ENCODE measurements at regions not wholly inside any gene's neighbourhood (a gene's known extent, or its start where the extent isn't known, plus 50 kb on each side); places are given as distances from the start of the nearest gene placed in this dataset.
"Not testable (repeated sequence)": the region's sequence is repeated elsewhere in the genome, so short reads cannot be mapped to it uniquely, and the experiment has no call there.

- DNase-seq = no peak
These were observed 953.0 kb downstream of the GRID1 start for GRCh38 chr10:85413570-85413969.

DNA sequence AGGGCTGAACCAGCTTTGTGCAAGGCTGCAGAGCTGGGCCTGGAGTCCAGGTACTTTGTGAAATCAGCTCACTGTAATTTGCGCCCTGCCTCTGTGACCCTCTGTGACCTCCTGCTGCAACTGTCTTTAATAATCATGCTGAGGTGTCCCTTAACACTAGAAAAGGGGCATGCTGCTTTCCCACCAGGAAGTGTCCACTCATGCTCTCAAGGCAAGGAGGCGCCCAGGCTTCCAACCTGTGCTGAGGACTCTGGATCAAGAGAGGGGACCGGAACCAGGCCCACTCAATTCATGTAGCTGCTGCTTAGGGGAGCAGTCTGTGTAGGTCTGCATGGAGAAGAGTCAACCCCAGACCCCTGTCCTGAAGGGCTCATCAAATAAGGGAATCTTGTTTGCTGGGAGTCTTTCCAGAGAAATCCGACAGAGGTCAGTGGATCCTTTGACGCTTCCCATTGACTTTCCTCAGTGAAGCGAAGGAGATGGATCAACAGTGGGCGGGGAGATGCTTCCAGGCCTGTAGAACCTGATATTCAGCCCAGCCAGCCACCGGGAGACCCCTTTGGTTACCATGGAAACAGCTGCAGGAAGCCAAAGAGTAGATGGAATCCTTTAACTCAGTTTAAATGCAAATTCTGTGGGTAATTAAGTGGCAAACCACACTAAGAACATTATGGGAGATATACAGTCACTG is 945.9 kb downstream of the GRID1 start:
- no peak for DNase-seq

DNA sequence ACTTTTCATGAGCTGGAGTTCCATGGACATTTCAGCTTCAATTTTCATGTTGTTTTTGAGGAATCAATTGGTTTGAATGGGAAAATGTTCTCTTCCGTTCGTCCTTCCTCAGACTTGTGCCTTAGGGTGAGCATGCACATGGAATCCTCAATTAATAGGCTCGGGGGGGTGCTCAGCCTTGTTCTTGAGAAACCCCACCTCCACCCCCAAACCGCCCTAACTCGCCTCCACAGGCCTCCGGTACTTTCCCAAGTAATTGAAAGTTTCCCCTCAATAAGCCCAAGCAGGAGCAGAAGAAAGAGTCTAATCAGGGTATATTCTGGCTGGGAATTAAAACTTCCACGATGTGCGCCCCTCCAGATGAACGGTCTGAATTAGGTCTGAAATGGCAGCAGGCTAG is 945.2 kb downstream of the GRID1 start:
- DNase-seq = no peak

GRCh38 chr10:85429126-85429525 is 937.5 kb downstream of the GRID1 start:
- DNase-seq = no peak

DNA sequence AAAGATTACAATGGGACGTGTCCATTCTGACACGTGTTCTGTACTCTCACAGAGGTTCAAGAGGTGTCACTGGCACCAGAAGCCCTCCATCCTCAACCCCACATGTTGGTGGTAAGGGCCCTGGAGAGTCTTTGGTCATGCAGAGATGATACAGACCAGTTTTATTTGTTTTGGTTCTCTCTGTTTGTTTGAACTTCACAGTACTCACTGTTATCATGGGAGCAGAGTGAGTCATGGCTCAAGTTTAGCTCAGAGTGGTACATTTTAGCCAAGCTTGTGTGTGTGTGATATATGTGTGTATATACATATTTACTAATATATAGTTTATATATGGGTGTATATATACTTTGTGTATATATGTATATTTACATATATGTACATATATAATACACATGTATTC is 935.6 kb downstream of the GRID1 start:
- DNase-seq = no peak

GRCh38 chr10:85433248-85433647 is 933.3 kb downstream of the GRID1 start:
- no peak for DNase-seq

- DNase-seq = no peak
These were observed 921.7 kb downstream of the GRID1 start for GRCh38 chr10:85444868-85445267.

- DNase-seq = no peak
These were observed 920.9 kb downstream of the GRID1 start for GRCh38 chr10:85445702-85446101.

GRCh38 chr10:85446827-85447226 is 919.8 kb downstream of the GRID1 start:
- no peak for DNase-seq

DNA sequence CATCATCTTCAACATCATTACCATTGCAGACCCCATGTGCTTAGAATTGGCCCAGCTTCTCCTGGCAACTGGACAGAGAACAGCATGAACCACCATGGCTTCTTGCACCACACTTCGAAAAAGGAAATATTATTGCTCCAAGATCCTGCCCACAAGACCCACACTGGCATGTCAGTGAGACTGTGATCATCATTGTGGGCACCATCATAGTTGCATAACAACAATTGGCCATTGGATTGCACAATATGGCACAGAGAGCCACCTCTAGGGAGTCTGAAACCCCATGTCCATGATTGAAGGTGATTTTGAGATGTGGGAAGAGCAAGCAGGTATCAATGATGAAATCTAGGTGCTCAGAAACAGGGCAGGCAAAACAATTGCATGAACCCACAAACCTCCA is 918.9 kb downstream of the GRID1 start:
- DNase-seq = no peak

DNA sequence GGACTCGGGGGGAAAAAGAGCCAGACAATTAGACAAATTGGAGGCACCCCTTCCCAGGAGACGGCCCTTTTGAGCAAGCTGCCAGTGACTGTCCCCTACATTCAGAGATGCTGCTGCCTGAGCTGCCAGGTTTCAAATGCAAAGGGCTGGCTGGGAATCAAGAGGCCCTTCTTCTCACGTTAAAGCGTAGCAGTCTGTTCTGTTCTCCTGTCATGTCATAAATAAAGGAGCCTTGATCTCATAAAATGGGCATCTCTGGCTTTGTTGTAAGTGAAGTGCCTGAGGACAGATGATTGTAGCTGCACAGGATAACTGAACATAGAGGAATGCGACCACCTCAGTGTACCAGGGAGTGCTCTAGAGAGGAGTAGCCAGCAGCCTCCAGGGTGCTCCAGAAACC is 917.9 kb downstream of the GRID1 start:
- DNase-seq = no peak

DNA sequence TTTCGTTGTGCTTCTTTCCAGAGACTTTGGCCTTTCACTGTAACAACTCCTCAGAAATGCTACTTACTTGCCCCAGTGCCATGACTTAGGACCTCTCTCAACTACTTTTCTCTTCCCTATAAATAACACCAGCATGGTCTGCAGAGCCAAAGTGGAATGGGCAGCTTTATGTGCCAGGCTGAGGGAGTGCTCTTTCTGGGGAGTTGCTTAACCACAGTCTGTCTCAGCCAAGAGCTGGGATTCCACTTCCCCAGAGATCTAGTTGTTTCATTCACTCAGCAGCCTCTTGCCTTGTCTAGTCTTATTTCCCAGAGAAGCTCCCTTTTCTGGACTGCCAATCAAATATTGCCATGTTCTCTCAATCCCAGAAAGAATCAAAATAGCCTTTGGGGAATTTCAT is 912.2 kb downstream of the GRID1 start:
- no peak for DNase-seq

DNA sequence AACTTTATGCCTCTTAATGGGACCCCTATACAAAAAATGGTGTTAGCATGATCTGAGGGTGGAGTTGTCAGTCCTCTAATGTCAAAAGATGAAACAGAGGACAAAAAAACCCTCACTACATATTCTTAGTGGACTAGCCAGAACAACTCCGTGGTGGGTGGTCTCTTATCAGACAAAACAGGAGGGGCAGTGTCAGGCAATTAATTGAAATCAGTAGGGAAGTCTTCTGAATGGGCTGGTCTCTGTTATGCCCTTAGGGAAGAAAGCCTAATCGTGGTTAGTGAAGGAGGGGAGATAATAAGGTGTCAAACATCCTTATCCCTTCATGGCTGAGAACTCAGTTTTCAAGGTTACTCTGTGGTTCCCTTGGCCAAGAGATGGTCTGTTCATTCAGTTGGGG is 909.4 kb downstream of the GRID1 start:
- no peak for DNase-seq

DNA sequence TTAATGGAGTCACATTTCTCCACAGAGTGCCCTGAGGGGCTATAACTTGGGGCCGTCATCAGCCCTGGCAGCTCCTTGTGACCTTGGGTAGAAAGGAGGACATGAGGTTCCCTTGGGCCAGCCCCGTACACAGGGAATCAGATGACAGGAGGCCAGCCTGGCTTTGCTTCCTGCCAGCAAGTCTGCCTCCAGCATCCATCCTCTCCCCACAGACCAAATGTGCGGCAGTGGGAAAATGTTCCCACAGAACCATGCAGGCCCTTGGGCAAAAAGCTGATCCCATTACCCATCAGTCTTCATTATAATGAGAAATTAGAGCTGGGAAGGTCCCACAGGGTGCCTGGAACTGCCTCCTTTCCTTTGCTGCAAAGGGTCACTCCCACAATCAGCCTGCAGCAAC is 908.3 kb downstream of the GRID1 start:
- no peak for DNase-seq

DNA sequence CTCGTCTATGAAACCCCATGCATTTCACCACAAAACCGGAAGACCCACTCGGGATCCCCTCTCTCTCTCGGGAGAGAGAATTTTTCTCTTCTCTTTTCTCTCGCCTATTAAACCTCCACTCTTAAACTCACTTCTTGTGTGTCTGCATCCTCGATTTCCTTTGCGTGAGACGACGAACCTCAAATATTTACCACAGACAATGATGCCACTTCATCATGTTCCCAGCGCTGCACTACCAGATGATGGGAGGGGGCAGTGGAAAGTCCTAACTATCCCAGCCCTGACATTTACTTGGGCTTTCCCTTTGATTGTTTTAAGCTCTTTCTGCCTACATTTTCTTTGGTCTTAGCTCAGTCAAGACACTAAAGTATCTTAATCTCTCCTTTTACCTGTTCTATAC is 906.7 kb downstream of the GRID1 start:
- no peak for DNase-seq

DNA sequence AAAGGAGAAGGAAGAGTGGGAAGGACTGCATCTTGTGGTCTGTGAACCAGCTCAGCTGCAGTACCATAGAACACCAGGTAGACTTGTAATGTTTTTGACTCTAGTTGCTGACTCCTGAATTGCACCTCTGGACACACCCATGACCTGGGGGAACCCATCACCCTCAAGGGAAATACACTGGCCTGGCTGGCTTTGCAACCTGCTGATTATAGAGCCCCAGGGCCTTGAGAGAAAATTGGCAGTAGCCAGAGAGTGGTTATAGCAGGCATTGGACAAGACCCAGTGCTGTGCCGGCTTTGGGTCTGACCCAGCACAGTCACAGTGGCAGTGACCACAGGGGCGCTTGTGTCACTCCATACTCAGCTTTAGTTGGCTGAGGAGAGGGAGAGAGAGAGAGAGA is 902.3 kb downstream of the GRID1 start:
- DNase-seq = no peak

DNA sequence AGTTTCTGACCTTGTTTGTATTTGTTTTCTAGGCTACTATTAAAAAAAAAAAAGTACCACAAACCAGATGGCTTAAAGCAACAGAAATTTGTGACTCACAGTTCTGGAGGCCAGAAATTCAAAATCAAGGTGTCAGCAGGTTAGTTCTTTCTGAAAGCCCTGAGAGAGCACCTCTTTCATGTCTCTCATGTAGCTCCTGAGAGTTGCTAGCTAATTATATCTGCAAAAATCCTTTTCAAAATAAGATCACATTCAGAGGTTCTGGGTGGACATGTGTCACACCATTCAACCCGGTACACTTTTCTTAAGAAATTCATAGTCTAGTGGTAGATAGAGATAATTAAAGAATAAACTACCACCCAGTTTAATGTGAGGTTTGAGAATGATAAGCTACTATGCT is 888.6 kb downstream of the GRID1 start:
- no peak for DNase-seq

GRCh38 chr10:85490431-85490830 is 876.2 kb downstream of the GRID1 start:
- DNase-seq = no peak

- DNase-seq = no peak
These were observed 874.9 kb downstream of the GRID1 start for GRCh38 chr10:85491652-85492051.

- no peak for DNase-seq
These were observed 873.9 kb downstream of the GRID1 start for GRCh38 chr10:85492684-85493083.

DNA sequence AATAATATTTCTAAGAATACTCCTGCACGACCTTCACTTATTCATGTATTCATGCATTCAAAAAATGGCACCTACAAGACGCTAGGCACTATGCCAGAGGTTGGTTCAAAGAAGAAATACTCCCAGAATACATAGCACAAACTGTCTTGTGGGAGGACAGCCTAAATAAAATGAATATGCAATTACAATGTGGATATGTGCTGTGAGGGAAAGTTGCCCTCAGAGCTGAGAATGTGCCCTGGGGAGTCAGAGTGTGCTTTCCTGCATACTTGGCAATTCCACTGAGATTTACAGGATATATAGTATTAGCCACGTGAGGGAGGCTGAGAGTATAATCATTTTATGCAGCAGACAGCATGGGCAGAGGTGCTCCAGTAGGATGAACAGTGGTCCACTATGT is 872.9 kb downstream of the GRID1 start:
- DNase-seq = no peak

DNA sequence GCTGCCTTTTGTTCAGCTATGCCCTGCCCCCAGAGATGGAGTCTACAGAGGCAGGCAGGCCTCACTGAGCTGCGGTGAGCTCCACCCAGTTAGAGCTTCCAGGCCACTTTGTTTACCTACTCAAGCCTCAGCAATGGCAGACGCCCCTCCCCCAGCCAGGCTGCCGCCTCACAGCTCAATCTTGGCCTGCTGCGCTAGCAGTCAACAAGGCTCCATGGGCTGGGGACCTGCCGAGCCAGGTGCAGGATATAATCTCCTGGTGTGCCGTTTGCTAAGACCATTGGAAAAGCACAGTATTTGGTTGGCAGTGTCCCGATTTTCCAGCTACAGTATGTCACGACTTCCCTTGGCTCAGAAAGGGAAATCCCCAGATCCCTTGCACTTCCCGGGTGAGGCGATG is 862.0 kb downstream of the GRID1 start:
- not testable (repeated sequence) for DNase-seq

DNA sequence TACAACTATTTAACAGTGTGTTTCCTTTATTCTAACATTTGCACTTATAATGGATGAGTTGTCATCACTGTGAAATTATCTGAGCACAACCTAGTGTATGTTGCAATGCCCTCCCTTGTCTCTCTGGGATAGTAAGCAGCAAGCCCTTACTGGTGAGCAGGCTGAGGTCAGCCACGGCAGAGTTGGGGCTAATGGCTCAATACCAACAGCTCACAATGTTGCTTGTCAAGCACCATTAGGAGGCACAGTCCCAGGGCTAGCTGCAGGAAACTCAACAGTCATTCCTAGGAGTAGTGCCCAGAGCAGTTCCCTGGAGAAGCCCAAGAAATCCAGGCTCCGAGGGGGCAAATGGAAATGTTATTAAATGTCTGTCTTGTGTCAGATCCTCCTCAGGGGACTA is 858.4 kb downstream of the GRID1 start:
- no peak for DNase-seq

GRCh38 chr10:85510682-85511081 is 855.9 kb downstream of the GRID1 start:
- no peak for DNase-seq

- no peak for DNase-seq
These were observed 853.2 kb downstream of the GRID1 start for GRCh38 chr10:85513436-85513835.

DNA sequence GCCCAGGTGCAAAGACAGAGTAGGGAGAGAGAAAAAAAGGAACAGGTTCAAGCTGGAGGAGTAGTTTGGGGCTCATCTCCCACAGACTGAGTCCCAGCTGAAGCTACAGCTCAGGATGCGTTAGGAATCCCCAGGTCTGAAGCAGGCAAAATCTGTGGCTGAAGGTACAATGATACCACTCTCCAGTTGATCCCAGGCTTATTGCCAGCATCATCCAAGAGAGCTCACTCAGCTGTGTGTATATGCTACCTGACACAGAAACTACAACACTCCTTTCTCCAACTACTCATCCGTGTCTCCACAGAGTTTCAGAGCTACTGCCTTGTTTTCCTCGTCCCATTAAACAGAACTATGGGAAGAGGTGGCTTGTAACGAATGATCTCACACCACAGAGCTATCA is 851.3 kb downstream of the GRID1 start:
- DNase-seq = no peak

Data from NCI-H2227 treated with DMSO at 0.1 percent for 48 hours (cell line).